ELR (cell line): ENCODE measurements at regions not wholly inside any gene's neighbourhood (a gene's known extent, or its start where the extent isn't known, plus 50 kb on each side); places are given as distances from the start of the nearest gene placed in this dataset.

Experiments
- DNase-seq: peaks from one replicate; pipeline ENCODE4 v3.0.0-alpha.2; 2015; ENCODE audit warnings: low read depth

DNA sequence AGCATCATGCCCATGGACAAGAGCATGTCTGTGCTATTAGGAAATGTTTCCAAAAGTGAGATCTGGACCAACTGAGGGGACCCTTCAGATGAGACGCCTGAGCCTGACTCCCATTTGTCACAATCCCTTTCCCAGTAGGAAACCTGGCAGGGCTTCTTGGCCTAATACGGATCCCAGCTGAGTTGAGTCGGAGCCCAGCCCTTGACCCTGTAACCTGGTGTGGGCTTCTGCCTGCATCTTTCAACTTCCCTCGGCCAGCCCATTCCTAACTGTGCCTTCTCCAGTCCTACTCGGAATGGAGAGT lies 148.3 kb downstream of the IRX2 start:
- no peak for DNase-seq

DNA sequence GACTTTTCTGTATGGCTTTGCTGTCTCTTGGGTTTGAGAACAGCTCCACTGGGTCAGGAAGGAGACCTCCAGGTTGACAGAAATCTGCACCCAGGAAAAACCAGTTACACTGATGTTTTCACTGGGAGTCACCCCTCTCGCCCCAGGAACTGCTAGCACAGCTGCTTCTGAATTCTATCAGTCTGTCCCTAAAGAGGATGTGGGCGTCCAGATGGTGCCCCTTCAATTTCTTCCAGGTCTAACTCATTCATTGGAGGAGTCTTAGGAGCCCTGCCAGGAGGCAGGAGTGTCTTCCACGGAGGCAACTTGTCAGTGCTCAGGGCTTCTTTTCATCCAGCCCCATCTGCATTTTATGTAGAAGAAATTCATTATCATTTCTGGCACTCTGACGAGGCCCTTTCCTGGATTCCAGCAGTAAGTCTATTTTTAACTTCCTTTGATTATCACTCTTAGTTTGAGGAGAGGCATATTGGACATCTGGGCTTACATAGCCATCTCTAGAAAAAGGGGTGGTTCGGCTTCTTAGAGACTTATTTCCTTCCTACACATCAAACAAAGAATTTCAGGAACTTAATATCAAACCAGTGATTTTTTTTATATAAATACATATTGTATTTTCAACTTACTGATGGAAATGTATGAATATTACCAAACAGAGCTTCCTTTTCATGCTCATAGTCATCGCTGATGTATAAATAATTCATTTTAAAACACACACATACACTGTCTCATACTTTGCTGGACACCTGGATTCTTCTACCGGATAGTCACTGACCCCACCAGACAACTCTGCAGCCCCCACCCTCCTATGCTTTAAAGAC lies 148.8 kb downstream of the IRX2 start:
- no peak for DNase-seq

DNA sequence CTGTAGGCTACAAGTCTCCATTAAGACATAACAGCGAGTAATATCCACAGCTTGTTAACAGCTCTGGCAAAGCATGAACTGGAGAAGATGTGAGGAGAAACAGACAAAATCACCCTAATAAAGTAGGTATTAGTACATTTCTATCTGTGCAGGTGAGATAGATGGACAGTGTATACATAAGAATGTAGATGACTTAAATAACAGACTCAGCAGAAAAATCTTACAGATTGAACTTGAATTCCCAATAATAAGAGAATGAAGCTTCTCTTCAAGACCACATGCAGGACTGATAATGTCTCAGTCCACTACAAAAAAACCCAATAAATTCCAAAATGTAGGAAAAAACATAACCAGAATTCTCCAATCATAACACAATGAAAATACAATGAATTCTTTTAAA lies 153.0 kb downstream of the IRX2 start:
- no peak for DNase-seq

DNA sequence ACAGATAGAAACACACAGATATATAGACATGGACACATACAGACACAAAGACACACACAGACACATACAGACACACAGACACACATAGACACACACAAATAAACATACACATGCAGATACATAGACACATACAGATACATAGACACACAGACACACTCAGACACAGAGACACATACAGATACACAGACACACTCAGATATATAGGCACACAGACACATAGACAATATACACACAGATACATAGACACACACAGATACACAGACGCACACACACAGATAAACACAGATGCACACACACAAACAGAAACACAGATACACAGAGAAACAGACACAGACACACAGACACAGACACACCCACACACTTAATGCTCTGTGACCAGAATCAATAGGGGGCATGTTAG lies 156.8 kb downstream of the IRX2 start:
- DNase-seq = no peak

DNA sequence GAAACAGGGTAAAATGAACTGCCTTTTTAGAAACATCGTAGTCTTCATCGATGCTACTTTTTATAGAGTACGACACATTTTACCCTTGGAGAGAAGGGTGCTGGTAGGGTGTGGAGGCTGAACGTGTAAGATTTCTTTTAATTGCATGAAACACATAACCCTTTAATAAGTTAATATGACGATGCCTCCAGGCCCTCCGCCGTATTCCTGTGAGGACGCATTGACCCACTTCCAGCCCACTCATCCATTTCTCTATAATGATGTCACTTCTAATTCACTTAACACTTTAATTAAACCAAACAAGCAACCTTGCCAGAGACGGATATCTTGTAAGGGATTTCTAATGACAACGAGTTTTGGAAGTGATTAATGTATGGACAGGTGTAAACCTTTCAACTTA lies 158.7 kb downstream of the IRX2 start:
- no peak for DNase-seq

DNA sequence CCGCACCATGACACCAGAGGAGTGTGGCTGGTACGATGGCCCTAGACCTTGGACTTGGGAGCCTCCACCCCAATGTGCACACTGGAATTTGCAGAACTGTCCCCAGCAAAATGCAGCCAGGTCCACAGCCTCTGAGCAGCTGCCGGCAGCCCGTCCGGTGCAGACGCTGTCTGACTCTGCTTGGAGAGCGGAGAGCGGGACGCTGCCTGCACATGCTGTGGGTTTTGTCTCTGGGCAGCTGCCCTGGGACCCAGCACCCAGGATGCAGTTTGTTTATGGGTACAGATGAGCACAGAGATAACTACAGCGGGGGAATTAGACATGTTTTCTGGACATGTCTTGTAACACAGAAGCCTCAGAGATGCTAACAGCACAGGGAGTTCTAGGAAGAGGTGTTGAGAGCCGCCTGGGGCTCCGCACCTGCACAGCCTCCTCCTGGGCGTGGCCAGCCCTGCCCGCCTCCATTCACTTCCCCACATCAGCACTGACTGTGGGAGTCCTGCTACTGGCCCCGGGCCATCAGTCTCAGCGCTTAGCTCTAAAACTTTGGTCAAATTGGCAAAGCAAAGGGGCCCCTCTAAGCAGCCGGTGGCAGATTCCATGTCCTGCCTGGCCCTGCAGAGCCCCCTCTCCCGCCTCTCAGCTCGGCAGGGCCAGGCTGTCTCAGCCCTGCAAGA lies 159.6 kb downstream of the IRX2 start:
- no peak for DNase-seq

DNA sequence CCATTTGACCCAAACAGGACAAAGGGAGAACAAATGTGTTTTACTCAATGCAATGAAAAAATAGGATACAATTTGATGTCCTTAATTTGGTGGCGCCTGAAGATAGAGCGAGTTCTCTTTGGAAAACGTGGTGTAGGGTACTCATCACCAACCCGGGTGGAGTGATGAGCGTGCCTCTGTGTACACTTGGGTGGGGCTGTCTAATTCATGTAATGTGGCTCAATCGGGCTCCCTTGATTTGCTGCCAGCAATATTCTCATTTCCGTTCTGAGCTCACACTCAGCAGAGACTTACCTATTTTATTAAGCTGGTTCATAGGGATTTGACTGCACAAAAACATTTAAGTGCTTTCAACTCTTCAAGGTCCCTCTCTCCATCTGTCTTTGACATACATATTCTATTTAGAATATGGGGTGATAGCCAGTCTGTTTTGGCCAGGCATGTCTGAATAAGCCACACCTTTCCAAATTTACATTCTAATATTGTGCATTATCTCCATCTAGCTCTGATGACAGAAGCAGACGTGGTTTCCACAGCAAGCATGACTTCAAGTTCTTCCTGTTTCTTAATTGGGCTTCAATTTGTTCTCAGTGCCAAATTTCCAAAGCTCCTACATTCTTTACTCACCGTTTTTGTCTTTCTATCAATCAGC lies 162.5 kb downstream of the IRX2 start:
- no peak for DNase-seq

DNA sequence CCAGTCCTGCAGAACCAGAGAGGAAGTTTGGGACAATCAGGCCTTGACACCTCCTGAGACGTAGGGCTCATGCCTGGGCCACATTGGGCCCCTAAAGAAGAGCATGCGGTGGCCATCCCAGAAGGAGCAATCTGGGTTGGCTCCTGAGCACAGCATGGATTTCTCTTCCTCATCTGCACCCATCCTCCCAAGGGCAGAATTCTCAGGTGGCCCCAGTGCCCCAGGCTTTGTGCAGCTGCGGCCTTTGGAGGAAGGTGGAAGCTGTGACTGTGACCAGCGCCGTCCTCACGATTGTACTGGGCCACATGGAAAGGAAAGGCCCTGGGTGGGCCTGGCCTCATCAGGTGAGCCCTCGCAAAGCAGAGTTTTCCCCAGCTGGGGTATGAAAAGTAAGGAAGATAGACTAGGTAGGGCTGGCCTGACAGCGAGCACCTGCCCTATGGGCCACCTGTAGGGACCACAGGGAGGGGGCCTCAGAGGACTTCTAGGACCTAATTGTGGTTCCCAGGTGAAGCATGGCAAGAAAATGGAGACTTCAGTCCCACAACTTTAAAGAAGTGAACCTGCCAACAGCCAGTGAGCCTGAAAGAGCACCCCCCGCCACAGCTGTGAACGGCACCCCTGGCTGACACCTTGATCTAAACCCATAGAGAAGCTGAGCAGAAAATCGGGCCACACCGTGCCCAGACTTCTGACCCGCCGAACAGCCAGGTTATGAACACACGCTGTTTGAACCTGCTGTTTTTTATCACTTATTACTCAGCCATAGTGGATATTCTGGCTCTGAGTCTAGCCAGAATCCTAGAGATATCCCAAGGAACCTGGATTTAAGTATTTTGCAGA lies 164.1 kb downstream of the IRX2 start:
- DNase-seq = no peak

DNA sequence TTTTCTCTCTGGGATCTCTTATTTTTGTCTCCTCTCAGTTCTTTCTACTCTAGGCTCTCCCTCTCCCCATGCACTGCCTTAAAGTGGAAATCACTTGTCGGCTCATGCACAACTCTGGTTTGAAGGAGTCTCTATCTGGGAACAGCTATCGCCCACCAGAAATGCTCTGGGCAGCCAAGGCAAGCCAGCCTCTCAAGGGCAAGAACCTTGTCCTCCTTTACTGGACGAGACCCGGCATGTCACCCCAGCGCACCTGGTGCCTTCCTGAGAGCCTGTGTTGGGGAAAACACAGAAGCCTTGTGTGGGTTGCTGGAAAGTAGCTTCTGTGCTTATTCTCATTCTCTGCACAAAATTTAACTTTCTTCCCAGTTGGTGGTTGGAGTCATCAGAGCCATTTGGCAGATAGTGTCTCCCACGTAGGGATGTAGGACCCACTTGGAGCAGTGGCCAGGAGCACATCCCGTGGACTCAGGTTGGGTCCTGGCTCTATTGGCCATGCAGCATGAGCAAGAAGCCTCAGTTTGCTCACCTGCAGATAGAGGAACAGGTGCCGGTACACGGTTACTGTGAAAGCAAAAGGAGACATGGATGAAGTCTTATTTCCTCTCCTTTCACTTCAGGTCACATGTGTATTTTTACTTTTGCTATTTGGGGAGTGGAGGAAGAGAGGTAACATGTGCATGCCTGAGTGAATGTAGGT lies 165.3 kb downstream of the IRX2 start:
- DNase-seq = no peak

DNA sequence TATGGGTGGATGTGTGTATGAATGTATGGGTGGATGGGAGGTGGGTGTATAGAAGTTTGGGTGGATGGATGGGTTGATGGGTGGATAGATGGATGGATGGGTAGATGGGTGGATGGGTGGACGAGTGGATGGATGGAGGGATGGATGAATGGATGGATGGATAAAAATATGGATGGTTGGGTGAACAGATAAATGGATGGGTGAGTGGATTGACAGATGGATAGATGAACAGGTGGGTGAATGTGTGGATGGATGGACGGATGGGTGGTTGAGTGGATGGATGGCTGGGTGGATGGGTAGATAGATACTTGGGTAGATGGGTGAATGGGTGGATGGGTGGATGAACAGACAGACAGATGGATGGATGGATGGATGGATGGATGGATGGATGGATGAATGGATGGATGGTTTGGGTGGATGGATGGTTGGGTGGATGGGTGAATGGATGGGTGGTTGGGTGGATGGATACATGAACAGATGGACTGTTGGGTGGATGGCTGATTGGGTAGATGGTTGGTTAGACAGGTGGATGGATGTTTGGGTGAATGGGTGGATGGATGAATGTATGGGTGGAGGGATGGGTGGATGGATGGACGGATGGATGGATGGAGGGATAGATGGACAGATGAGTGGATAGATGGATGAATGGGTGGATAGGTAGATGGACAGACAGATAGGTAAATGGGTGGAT lies 166.8 kb downstream of the IRX2 start:
- no peak for DNase-seq

DNA sequence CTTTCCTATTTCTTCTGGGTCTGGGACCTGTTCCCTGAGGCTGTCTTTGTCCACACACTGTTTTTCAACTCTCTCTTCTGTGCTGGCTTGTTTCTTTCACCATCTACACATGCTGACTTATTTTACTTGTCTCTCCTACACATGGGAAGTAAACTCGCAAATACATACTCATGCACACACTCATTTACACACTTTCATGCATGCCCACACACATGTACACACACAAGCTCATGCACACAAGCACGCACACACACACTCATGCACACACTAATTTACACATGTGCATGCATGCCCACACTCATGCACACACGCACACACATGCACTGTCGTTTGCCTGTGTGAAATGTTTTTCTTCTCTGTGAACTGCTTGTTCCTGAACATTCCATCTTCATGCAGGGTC lies 169.0 kb downstream of the IRX2 start:
- DNase-seq = no peak

DNA sequence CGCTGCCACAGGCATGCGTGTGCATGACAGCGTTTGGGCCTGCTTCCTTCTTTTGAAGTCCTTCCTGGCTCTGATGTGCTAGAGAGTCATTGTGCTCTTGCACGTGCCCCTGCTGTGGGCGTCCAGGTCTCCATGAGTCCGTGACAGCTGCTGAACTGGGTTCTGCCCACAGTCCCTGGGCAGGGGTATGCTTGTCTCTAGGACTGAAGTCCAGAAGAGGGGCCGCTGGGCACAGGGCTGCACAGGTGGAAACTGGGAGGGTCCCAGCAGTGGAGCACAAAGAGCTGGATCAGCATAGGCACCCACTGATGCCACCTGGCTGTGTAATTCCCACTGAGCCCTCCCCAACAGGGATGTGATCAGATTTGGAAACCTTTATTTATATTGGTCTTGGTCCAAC lies 169.4 kb downstream of the IRX2 start:
- DNase-seq = no peak

DNA sequence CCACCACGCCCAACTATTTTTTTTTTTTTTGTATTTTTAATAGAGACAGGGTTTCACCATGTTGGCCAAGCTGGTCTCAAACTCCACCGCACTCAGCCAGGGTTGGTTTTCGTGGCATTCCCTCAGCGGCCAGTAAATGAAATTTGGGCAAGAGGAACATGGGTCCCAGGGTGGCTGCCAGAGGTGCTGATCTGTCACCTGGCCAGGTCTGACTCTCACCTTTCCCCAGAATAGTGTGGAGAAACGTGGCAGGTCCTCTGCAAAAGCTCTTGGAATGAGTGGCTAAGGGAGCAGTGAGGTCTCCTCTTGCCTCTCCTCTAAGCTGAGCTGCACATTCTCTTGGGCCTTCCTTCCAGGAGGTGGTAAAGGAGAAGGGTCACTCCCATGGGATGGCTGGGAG lies 170.1 kb downstream of the IRX2 start:
- no peak for DNase-seq

DNA sequence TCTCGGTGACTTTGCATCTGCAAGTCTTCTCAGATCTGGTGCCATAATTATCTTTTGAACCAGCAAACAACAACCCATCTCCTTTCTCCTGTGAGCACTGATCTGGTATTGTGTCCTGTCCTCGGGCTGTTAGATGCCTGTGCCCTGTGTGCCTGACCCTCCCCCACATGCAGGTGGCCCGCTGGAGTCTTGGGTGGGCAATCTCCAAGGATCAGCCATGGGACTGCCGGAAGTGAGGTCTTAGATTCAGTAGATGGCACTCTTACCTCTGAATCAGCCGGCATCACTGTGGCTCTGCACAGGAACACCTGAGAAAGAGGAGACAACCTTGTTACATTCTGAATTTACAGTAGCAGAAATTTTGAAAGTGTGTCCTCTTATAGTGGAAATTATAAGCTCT lies 172.4 kb downstream of the IRX2 start:
- no peak for DNase-seq

DNA sequence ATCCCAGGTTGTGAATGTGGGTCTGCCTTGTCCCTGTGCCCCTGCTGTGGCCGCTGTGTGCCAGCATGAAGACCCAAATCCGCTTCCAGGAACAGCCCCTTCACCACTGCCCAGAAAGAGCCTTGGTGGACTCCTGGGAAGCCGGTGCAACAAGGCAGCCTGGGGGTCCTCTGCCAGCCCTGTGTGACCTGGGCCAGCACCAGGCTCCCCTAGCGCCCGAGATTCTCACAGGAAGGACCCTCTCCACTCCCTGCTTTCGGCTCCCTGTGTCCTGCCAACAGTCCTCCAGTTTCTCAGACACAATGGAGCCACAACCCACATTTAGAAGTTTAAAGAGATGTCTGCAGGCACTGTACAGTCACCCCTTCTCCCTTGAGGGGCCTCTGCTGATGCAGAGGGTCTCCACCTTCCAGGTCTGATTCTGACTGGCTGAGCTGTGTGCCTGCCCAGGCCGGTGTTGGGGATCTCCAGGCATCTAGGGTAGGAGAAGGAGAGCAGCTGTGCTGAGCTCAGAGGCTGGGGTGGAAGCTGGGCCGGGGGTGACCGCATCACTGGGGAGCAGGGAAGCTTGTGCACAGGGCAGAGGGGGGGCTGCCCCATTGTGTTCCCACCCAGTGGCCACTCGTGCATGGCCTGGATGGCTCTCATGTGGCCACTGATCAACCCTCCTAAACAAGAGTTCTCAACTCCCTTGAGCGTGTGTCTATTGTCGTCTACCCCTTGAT lies 174.0 kb downstream of the IRX2 start:
- no peak for DNase-seq

DNA sequence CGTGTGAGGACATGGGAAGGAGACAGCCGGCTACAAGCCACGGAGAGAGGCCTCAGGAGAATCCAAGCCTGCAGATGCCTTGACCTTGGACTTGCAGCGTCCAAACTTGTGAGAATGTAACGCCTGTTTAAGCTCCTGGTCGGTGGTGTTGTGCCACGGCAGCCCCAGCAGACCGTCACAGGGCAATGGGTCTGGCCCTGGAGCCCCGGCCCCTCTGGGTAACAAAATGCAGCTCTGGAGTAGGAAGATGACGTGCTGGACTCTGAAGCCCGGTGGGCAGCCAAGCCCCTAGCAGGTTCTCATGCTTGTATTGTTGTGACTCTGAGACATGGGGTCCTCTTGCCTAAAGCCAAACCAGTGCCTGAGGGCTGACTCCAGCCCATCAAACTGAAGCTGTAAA lies 174.7 kb downstream of the IRX2 start:
- DNase-seq = no peak

DNA sequence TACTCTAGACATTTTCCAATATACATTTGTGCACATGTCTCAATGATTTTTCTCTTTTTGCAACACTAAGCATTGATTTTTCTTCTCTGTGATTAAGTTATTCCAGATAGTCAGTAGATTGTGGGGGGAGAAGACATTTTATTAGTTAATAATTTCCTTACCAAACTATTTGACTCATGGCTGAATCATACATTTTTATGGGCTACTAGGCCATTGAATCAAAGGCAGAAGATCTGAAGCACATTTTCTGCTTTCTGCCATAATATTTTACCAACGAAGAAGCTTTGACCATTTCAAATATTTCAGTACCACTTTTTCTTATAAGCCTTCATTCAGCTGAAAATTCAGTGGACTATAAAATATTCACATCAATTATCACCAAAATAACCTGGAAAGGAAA lies 175.6 kb downstream of the IRX2 start:
- DNase-seq = no peak

DNA sequence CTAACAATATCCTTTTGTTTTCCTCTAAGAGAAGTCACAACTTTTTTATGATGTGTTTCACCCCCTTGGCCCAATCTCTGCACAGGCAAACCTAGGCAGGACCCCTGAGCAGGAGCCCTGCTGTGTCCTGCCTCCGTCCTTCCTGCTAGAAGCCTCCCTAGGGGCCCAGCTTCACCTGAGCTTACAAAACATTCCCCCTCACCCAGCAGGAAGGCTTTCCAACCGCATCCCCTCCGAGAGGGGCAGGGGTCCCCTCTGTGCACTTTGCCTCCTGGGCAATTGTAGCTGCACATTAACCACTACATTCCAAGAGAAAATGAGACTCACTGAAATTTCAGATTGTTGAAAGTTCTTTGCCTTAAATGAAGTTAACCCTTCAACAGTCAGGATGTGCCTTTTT lies 176.2 kb downstream of the IRX2 start:
- DNase-seq = no peak

DNA sequence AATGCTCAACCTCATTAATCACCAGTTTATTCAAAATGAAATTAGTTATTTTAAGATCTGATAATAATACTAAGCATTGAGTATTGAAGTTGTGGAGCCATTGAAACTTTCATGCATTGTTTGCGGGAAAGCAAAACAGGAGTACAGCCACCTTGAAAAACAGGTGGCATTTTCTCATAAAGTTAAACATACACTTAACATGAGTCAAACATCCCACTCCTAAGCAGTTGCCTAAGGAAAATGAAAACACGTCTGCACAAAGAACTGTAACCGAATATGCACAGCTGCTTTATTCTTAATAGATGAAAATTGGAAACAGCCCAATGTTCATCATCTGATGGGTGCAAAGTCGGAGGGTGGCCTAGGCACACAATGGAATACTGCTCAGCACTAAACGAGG lies 177.3 kb downstream of the IRX2 start:
- DNase-seq = no peak

DNA sequence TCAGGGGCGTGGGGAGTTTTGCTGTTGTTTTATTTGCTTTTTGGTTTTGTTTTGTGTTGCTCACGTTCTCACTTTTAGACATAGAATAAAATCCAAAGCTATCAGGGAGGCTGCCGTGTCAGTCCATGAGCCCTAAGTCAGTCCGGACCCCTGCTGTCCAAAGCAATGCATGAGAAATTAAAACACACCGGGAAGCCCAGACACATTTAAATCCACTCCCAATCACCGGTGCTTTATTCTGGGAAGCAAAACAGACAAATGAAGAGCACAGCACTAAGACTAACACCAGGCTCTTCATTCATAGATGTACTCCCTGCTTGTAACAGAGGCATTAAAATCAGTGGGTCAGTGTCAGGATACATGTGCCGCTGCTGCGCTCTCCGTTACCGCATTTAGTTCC lies 180.9 kb downstream of the IRX2 start:
- DNase-seq = no peak
